Anterior cingulate cortex (tissue), 58 donors: ENCODE measurements at regions not wholly inside any gene's neighbourhood (a gene's known extent, or its start where the extent isn't known, plus 50 kb on each side); places are given as distances from the start of the nearest gene placed in this dataset.

ENCODE experiments used
- DNase-seq, 58 donors: peaks; one replicate each; lab custom pipeline; 2025; lab: John Stamatoyannopoulos, UW

DNA sequence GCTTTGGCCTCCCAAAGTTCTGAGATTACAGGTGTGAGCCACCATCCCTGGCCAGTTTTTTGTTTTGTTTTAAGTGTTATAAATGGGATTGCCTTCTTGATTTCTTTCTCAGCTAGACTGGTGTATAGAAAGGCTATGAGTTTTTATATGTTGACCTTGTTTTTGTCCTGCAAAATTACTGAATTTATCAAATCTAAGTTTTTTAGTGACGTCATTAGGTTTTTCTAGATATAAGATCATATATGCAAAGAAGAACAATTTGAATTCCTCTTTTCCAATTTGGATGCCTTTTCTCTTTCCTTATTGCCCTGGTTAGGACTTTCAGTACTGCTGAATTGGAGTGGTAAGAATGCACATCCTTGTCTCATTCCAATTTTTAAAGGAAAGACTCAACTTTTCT lies 81.3 kb upstream of the MOCS1 start:
- no peak for DNase-seq

GRCh38 chr6:40011844-40012243 lies 77.6 kb upstream of the MOCS1 start:
- DNase-seq = no peak

DNA sequence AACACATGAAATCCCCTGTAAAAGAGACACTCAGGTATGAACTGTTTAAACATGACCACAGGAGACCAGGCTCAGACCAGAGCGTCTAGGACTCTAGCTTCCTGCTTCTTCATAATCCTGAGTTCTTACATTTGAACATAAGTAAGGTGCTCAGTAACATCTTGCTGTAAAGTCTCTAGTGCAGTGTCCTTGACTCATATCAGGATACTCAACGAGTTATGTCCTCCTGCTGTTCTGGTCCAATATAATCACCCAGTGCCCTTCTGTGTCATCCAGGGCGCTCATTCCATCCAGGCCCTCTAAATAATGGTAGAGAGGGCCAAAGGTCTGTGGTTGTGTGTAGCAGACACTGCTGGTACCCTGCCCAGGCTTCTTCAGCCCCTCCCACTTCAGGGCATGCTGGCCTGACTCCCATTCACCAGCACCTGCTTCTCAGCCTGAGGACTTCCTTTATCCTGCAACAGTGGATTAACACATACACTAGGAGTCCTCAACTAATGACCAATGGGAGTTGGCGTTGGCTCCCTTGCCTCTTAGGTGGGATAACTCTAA lies 66.8 kb upstream of the MOCS1 start:
- DNase-seq = no peak

DNA sequence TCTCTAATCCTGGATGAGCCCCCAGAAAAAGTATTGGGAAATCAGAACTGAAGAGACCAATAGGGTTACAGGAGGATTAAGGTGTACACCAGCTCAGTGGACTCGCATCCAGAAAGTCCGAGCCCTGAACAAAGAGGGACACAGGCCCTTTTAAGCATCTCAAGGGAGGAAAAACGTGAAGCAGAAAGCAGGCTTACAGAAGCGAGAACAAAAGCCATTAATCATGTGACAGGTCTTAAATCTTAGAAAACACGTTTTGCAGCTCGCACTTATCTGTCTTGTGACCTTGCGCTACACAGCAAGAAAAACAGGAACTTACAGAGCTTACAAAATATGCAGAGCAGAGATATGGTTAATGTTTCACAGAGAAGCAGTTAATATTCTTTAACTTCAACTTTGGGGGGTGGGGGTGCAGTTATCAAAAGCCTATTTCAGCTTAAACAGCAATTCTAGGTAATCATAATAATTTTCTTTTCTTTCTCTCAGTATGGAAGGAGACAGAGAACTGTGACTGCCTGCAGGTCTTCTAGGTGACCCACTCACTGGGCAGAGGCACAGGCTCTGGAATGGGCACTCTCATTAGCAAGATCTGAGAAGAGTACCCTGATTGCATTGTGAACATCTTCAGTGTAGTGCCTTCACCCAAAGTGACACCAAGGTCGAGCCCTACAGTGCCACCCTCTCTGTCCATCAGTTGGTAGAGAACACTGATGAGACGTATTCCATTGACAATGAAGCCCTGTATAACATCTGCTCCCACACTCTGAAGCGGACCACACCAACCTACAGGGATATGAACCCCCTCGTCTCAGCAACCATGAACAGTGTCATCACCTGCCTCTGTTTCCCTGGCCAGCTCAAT lies 65.0 kb upstream of the MOCS1 start:
- DNase-seq = no peak

DNA sequence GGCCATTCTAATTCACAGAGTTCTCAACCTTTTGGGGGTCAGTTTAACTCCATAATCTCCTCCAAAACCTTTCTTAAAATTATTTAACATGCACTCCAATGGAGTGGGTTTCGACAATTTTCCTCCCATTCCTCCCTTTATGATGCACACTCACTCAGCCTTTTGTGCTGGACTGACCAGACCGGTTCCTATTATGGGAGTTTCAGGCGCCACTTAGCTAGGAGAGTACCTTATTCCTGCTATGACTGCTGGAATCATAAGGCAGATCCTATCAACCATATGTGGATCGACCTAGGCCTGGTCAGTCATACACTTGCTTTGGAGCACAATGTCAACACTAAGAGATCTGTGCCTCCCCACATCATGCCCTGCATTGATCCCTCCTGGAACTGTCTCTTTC lies 63.9 kb upstream of the MOCS1 start:
- DNase-seq = no peak

DNA sequence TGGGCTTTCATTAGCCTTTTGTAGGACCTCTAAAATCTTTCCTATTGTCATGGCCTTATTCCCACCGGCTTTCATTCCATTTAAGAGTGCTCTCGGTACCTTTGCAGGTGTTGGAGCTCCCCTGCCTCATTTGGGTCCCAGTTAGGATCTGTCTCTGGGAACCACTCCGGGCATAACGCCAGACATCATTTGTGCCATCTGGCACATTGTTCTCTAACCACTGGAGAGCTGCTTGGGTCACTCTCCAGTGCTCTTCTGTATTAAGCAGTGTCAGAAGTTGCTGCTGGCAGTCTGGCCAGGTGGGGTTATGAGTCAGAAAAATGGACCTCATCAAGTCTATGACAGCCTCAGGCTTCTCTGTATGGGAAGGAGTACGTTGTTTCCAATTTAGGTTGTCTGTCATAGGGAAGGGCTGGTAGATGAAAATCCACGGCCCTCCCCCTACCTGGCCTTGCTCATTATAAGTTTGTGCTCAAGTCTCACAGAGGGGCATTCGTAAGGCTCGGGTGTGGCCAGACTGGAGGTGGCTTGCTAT lies 62.9 kb upstream of the MOCS1 start:
- DNase-seq = no peak

DNA sequence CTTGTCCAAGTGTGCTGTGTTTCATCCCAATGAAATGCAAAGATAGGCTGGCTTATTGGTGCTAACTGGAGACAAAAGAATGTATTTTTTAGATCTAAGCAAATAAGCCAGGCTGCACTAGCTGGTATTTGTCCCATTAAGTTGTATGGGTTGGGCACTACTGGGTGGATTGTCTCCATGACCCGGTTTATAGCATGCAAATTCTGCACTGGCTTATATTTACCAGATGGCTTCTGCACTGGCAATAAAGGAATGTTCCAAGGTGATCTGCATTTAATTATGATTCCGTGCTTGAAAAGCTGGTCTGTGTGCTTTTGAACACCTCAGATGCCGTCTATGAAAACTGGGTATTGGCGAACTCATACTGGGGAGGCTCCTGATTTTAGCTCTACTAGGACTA lies 61.4 kb upstream of the MOCS1 start:
- DNase-seq = no peak

GRCh38 chr6:39992861-39993622 lies 58.8 kb upstream of the MOCS1 start:
- no peak for DNase-seq
